COR-L47 (cell line): ENCODE measurements at regions not wholly inside any gene's neighbourhood (a gene's known extent, or its start where the extent isn't known, plus 50 kb on each side); places are given as distances from the start of the nearest gene placed in this dataset.
A peak's percentile ranks its signal among the peaks of the same experiment; 100 is the strongest.

Experiments
- DNase-seq: peaks from one replicate; lab custom pipeline; 2025; lab: John Stamatoyannopoulos, UW

DNA sequence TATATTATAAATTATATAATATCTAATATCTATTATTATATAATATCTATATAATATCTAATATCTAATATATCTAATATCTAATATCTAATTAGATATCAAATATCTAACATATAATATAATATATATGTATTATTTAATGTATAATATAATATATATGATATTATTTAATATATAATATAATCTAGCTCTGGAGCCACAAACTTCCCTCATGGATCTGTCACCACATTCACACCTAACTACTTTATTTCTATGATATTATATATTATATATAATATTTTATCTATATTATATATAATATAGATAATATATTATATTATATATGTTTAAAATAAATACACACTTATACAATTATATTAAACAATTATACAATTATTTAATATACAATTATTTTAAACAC lies 667.5 kb downstream of the KCTD8 start:
- no peak for DNase-seq

DNA sequence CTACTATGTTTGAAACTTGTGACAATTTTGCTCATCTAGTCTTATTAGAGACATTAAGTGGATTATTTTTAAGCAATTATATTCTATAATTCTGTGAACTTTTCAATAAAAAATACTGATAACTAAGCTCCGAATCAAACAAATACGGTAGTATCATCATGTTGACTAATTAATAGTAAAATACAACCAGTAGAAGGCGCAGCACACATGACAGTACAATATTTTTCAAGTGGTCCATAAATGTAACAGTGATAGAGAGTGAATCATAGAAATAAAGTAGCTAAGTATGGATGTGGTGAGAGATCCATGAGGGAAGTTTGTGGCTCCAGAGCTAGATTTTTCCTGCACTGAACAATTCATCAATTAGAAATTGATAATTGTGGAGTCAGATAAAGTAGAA lies 666.2 kb downstream of the KCTD8 start:
- DNase-seq: no peak

DNA sequence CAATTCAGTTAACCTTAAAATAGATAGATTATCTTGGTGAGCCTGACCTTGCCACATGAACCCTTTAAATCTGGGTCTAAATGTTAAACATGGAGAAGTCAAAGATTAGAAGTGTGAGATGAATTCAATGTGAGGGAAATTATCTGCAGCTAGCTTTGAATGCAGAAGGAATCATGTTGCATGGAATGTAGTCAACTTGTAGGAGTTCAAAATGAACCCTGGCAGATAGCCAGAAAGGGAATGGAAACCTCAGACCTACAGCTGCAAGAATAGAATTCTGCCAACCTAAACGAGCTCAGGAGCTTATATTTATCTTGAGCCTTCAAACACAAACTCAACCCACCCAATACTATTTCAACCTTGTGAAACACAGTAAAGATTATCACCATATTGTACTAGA lies 632.5 kb downstream of the KCTD8 start:
- no peak for DNase-seq

DNA sequence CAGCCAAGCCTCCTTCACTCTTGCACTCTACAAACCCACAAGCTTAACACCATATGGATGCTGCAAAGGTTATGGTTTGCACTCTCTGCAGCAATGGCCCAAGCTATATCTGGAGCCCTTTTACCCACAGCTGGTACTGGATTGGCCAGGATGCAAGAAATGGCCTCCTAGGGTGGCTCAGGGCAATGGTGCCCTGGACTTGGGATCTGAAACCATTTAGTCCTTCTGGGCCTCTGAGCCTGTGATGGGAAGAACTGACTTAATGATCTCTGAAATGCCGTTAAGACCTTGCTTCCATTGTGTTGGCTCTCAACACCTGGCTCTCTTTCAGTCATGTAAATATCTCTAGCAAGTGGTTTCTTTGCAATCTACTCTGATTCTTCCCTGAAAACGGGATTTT lies 626.0 kb downstream of the KCTD8 start:
- no peak for DNase-seq

DNA sequence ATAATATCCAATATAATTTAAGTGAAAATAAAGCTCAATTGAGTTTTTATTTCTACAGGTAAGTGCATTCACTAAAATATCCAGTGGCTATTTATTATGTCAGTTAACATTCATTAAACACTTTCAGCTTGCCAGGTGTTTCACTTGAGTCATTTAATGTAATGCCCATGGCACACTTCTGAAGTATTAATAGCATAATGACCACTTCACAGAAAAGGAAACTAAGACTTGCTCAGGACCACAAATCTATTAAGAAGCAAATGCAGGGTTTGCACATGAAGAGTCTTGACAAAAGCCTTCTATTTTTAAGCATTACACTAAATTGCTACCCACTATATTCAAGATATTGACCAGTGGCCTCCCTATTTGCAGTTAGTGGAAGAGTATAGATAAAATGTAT lies 612.7 kb downstream of the KCTD8 start:
- no peak for DNase-seq

DNA sequence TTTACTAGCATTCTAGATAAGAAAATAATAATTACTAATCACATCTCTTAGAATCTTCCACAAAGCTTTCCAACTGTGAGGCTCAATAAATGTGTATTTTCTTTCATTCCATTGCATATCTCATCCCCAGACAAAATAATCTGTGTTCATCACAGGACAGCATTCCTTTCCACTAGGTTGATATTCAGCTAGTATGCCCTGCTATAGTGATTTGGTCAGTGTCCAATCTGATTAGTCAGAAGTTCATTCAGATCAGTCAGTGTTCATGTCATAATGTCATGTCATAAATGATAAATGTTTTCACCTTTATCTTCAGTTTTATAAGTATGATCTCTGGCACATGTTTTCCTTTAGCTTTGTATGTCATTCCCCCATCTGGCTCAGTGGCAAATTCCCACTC lies 611.4 kb downstream of the KCTD8 start:
- no peak for DNase-seq

DNA sequence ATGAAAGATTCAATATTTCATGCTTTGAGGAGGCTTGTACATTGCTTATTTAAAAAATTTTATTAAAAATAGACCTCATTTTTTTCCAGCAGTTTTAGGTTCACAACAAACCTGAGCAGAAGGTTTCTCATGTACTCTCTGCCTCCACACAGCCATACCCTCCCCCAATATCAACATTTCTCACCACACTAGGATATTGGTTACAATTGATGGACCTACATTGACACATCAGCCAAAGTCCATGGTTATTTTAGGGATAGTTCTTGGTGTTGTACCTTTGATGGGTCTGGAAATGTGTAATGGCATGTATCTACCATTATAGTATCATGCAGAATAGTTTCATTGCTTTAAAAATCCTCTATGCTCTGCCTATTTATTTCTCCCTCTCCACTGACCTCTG lies 611.0 kb downstream of the KCTD8 start:
- DNase-seq: no peak

DNA sequence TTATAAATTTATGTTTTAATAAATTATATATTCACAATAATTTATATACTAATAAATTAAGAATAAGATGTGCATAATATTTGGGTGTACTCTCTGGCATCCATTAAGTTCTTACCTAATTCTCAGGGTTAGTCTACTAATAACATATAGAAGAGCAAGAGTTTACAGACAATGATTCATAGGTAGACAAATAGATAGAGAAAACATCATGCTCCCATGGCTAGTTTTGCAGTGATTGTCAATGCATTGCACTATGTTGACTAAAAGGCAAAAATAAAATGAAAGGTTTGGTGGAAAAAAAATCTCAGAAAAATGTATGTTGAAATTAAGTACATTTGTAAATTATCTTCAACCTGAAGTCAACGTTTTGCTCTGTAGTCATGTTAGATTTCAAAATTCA lies 606.0 kb downstream of the KCTD8 start:
- no peak for DNase-seq

DNA sequence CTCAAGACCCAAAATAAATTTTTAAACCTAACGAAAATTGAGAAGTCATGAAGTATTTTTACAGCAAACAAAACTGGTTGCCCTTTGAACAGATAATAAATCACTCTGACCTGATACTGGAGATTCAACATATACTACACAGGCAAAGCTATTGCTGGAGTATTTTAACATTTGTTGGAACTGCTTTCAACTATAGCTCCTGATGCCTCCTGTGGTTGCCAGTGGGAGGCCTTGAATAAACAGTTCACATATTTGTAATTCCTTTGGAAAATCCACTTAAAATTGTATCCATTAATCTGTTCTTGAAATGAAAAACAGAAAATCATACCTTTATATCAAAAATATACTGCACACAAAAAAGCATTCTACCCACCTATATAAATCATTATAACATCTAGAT lies 605.1 kb downstream of the KCTD8 start:
- DNase-seq: no peak

DNA sequence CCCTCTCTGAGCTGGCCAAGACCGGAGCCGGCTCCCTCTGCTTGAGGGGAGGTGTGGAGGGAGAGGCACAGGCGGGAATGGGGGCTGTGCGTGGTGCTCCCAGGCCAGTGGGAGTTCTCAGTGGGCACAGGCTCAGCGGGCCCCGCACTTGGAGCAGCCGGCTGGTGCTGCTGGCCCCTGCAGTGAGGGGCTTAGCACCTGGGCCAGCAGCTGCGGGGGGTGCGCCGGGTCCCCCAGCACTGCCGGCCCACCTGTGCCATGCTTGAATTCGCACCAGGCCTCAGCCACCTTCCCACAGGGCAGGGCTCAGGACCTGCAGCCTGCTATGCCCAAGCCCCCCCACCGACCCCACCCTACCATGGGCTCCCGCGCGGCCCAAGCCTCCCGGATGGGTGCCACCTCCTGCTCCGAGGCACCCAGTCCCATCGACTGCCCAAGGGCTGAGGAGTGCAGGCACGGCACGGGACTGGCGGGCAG lies 602.5 kb downstream of the KCTD8 start:
- DNase-seq: no peak

DNA sequence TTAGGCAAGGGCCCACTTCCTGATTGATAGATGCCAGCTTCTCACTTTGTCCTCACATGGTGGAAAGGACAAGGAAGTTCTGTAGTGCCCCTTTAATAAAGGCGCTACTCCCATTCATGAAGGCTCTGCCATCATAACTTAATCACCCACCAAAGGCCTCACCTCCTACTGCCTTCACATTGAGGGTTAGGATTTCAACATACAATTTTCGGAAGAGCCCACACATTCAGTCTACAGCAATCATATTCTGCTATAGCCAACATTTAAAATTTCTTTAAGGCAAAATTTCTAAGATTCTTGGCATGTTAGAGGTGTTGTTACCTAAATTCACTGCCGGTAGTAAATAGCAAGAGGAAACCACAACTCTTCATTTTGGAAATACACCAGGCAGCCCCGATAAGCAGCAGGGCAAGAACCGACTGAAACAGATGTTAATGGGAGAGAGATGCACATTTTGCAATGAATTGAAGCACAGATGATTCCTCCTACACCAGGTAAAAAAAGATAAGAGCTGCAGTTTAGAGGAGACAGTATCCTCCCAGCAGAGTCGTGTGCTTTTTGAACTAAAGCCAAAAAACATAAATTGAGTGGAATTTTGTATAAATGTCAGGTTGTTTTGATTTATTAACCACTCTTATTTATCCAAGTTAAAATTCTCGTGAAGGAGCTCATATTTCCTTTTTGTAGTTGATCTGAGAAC lies 594.9 kb downstream of the KCTD8 start:
- DNase-seq: no peak

DNA sequence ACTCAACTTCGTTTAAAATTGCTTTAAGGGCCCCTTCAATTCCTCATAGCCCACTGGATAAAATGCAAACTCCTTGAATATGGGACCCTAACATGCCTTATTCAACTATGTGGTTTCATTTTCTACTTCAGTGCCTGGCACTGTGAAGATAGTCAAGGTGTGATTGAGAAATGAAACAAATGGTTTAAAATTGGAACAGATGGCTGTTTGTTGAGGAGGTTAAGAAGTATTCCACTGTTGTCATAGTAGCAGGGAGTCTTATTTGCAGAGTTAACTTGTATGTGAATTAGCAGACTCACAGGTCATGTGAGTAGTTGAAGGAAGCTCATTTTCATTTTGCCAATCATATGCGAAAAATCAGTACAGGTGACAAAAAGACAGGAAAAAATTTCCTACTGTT lies 593.3 kb downstream of the KCTD8 start:
- DNase-seq: no peak

DNA sequence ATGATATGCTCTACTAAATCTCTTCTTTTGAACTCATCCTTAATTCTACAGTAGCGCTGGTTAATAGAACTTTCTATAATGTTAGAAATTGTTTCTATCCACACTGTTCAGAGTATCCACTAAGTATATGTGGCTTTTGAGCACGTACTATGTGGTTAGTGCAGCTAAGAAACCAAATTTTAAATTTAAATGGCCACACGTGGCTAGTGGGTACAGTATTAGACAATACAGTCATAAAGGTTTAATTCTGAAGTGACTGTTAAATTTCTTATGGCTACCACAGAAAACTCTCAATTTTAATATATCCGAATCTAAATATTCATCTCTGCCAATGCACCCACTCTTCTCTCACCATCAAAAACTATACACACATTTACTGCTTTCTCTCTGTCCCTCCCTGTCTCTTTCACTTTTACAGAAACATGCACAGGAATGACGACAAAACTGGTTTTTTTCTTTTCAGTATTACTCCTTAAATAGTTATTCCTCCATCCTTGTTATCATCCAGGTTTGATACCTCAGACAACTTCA lies 583.9 kb downstream of the KCTD8 start:
- no peak for DNase-seq

DNA sequence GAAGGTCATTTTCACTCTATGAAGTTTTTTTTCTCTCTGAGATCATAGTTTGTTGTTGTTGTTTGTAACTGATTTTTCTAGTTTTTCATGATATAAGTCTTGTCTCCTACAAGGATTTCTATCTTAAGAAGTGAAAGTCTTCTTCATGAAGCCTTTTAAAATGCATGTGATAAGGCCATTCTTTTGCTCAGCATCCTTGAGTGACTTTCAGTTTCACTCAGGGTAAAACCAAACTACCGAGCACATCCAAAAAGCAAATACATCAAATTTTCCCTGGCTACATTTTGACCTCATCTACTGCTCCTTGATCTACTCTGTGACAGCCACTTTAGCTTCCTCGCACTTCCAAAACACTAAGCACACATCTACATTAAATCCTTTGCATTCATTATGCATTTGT lies 580.7 kb downstream of the KCTD8 start:
- DNase-seq: no peak

DNA sequence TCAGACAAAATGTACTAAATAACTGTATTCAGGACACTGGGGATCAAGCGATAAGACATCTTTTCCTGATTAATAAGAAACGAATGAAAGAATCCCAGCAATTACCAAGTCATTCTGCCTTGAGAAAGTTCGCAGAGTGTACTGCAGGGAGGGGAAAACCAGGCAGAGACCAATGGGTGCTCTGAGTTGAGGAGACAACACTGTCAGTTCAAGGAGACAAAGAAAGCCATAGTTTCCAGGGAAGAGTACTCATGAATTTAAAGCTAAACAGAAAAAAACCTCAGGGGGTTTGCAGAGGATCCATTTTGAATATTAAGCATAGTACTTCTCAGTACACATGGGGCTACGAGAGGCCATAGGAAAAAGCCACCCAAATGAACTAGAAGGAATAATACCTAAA lies 573.0 kb downstream of the KCTD8 start:
- DNase-seq: no peak

DNA sequence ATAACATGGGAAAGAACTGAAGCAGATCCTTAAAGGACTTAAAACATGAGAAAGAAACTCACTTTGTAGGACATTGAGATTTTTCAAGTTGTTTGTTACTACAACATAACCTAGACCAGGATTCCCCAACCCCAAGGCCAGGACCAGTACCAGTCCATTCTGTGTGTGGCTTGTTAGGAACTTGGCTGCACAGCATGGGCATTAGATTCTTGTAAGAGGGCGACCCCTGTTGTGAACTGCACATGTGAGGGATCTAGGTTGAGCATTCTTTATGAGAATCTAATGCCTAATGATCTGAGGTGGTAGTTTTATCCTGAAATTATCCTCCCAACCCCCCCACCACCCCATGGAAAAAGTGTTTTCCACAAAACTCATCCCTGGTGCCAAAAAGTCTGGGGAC lies 566.1 kb downstream of the KCTD8 start:
- no peak for DNase-seq

DNA sequence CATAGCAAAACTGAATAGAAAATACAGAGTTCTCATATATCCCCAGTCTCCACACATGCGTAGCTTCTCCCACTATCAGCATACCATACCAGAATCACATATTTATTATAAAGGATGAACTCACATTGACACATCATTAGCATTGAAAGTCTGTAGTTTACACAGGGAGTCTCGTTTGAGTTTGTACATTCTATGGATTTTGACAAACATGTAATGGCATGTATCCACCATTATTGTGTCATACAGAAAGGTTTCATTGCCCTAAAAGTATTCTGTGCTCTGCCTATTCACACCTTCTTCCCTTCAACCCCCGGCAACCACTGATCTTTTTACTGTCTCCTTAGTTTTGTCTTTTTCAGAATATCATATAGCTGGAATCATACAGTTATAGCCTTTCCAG lies 562.4 kb downstream of the KCTD8 start:
- DNase-seq: no peak

DNA sequence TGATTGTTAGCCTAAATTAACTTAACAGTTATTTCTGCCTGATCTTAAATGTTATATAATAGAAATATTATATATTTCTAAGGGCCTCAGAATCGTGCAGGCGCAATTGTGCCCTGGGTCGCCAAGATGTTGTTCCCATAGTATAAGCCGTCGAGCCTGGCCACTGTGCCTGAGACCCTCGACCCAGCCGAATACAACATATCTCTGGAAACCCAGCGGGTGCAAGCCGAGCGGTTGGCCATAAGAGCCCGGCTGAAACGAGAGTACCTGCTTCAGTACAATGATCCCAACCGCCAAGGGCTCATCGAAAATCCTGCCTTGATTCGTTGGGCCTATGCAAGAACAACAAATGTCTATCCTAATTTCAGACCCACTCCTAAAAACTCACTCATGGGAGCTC lies 549.8 kb downstream of the KCTD8 start:
- DNase-seq: no peak

DNA sequence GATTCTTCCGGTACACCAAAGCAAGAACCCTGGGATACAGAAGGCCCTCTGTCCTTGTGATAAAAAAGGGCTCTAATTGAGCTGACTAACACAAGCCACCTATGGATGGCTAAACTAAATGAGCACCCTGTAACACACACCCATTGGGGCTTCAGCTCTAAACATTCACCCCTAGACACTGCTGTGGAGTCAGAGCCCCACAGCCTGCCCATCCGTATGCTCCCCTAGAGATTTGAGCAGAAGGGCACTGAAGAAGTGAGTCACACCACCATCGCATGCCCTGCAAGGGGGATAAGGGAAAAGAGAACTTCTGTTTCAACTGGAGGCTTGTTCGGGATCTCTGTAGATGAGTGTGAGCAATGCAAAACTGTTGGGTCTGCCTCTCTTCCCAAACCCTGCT lies 545.2 kb downstream of the KCTD8 start:
- no peak for DNase-seq

DNA sequence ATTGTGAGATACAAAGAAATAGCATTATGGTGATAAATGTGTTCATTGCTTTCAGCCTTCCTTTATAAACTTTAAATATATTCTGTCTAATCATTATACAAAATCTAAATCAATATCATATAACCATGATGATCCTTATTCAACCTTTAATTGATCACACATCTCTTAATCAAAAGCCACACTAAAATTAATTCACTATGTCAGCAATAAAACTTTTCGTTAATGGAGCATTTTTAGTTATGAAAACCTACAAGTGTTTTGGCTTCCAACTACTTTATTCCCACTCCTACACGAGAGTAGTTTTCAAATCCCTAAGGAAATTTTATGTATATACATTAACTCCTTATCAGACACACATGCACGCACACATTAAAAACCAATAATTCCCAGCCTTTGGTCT lies 530.2 kb downstream of the KCTD8 start:
- no peak for DNase-seq

DNA sequence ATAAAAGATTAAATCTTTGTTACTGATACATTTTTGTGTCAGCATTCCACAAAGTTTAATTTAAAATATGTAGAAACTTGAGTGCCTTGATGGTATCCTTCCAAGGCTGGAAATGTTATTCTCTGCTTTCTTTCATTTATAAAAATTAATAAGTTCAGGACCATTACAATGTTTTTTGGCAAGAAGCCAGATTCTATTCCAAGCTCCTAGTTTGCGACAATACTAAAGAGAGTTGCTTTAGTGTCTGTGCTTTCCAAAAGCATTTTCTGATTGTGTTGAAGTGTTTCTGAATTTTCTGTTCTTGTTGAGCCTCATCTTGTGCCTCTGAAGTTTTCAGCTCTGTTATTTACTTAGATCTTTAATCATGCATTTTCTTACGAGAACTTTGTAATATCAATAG lies 516.2 kb downstream of the KCTD8 start:
- DNase-seq: peak; percentile 0

DNA sequence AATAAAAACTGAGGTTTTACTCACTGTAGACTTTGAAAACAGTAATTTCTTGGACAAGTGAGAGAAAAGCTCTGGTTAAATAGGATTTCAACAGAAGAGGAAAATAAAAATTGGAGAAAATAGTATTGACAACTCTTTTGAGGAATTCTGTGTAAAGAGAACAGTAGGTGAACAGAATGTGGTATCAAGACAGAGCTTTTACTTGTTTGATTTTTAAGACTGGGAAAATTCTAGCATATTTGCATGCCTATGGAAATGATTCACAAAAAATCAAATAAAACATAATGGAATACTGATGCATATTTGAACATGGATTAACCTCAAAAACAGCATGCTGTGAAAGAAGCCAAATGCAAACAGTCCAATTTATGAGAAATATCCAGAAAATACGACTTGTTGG lies 504.6 kb downstream of the KCTD8 start:
- DNase-seq: no peak

DNA sequence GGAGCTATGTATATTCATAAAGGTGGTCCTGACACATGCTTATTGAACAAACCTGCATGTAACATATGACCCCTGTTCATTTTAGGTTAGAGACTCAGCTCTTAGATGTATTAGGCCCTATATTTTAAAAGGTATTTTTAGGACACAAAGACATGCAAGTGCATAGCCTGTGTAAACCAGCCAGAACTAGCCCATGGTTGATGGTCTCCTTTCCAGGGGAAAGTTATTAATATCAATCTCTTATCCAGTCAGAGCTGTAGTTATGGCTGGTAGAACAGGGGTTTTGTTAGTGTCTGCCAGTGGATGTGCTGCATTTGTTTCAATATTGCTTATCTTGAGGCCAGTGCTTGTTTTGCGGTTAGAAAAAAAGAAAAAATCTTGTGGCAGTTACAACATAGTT lies 488.6 kb downstream of the KCTD8 start:
- no peak for DNase-seq

DNA sequence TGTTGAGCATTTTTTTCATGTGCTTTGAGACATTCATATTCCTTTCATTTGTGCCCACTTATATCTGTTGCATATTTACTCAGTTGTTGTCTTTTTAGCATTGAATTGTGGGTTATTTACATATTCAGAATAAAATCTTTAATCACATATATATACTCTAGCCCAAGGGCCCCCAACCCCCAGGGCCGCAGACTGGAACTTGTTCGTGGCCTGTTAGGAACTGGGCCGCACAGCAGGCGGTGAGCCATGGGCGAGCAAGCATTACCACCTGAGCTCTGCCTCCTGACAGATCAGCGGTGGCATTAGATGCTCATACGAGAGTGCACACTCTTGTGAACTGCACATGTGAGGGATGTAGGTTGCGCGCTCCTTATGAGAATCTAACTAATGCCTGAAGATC lies 480.6 kb downstream of the KCTD8 start:
- no peak for DNase-seq
